ENCODE measurements at regions not wholly inside any gene's neighbourhood (a gene's known extent, or its start where the extent isn't known, plus 50 kb on each side); places are given as distances from the start of the nearest gene placed in this dataset.

DNA sequence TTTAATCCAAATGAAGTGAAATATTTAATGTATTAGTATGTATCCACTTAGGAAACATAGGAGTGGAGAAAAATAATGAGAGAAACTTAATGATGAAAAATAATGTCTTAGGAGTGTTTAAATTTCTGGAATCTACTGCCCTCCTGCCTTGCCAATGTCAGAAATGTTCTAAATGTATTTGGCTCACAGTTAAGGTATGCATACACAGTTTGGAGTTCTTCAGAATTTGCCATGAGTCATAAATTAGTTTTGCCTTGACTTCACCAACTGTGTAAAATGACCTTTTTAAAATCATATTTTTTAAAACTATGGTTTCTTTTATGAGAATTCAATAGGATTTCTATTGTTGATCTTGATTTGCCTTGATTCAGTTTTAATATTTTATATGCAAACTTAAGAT lies 191.7 kb upstream of the HSF2 start:
- no peak overlapping the region for H3K4me3 ChIP-seq (ENCODE audit: low read depth, low read length)
- TF ChIP-seq, protein P1, sequence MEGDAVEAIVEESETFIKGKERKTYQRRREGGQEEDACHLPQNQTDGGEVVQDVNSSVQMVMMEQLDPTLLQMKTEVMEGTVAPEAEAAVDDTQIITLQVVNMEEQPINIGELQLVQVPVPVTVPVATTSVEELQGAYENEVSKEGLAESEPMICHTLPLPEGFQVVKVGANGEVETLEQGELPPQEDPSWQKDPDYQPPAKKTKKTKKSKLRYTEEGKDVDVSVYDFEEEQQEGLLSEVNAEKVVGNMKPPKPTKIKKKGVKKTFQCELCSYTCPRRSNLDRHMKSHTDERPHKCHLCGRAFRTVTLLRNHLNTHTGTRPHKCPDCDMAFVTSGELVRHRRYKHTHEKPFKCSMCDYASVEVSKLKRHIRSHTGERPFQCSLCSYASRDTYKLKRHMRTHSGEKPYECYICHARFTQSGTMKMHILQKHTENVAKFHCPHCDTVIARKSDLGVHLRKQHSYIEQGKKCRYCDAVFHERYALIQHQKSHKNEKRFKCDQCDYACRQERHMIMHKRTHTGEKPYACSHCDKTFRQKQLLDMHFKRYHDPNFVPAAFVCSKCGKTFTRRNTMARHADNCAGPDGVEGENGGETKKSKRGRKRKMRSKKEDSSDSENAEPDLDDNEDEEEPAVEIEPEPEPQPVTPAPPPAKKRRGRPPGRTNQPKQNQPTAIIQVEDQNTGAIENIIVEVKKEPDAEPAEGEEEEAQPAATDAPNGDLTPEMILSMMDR (conservative IDR thresholded peaks at IDR 0.05; ENCODE audit: low read depth, low read length), result no peak
- DNase-seq (ENCODE audit: low read depth), result peak; percentile 44

DNA sequence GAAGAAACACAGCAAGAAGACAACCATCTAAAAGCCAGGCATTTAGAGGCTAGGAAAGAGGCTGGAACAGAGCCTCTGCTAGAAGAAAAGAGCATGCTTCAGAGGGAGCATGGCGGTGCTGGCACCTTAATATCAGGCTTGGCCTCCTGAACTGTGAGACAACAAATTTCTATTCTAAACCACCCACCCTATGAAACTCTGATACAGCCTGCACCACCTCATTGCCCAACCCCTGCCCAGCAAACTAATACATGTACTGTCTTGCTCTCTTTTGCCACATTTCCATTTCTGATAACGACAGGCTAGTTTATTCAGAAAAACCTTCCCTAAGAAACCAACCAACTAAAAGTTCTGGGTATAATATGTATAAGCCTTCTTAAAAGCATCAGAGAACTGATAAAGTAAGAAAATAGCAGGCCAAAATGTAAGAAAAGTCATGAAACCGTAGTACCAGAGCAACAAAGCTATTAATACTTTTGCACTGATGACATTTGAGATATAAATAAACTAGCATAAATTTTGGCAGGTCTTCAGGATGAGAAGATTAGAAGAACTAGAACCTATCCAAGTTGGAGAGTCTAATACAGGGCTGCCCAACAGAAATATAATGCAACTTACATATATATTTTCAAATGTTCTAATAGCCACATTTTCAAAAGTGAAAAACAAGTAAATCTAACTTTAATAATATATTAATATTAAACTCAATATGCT lies 184.7 kb upstream of the HSF2 start:
- no peak for DNase-seq (ENCODE audit: low read depth)
- TF ChIP-seq, protein P1 (conservative IDR thresholded peaks at IDR 0.05; ENCODE audit: low read depth, low read length), result no peak
- no peak overlapping the region for H3K4me3 ChIP-seq (ENCODE audit: low read depth, low read length)

DNA sequence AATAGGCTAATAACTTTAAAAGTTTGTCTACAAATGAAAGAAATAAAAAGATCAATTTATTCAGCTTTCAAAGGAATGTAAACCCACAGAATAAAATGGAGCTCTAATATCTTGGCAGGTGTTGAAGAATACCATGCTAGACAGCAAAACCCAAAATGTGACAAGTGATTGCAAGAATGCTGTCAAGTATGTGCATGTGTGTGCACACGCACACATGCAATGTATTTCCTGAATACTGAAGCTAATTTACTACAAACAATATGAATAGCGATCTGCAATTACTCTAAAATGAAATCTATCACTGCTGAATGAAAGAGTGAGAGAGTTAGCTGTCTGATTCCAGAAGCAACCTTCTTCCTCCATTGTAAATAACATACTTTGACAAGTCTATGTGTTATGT lies 179.2 kb upstream of the HSF2 start:
- TF ChIP-seq, protein P1 (conservative IDR thresholded peaks at IDR 0.05; ENCODE audit: low read depth, low read length), result no peak

DNA sequence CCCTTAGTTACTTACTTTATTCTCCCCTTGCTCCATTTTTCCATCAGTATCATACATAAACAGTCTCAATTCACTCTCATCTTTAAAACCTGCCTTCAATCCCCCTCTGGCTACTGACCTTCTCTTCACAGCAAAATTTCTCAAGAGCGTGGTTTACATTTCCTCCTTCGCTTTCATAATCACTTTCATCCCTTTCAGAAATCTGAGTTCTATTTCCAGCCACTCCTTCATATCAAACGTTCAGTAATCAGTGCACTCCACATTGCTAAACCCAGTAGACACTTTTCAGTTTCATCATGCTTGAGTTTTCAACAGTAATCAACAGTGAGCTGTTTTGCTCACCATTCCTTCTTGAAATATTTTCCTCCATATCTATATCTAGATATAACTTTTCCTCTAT lies 176.7 kb upstream of the HSF2 start:
- no peak overlapping the region for H3K4me3 ChIP-seq (ENCODE audit: low read depth, low read length)
- DNase-seq (ENCODE audit: low read depth), result peak; percentile 12
- TF ChIP-seq, protein P1 (conservative IDR thresholded peaks at IDR 0.05; ENCODE audit: low read depth, low read length), result no peak

More for the DNA sequence above, 179.2 kb upstream of the HSF2 start:
- DNase-seq (ENCODE audit: low read depth), result no peak
- H3K4me3 ChIP-seq (ENCODE audit: low read depth, low read length), result no peak overlapping the region

DNA sequence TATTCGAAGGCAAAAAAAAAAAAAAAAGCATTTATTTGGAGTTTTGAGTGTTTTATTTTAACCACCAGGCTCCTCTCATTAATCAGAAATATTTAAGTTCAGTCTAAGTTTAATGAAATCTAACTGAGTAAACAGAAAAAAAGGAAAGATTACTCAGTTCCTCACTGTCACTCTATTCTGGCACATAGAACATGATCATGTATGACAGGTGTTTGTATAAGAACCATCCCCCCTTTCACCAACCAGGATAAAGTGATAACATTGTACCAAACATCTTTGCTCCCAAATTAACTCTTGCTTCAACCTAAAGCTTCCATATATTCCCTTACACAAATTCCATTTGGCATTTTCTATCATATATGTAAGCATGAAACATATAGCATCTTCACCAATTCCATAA lies 176.2 kb upstream of the HSF2 start:
- no peak for DNase-seq (ENCODE audit: low read depth)
- no peak overlapping the region for H3K4me3 ChIP-seq (ENCODE audit: low read depth, low read length)
- TF ChIP-seq, protein P1 (conservative IDR thresholded peaks at IDR 0.05; ENCODE audit: low read depth, low read length), result no peak

DNA sequence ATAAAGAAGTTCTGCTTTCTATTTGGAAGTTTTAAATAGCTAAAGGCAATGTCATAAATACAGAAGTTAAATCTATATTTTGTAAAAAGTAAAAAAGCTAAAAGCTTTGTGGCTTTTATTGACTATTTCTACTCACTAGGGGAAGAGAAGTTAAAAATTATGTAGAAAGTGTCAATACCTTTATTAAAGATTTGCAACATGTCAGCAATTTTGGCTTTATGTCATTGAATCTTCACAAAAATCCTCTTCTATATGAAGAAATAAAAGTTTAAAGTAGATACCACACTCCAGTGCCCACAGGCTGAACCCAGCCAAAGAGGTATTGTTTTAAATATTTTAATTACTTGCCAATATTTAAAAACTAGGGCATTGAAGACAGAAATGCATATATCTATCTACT lies 160.6 kb upstream of the HSF2 start:
- no peak for DNase-seq (ENCODE audit: low read depth)
- TF ChIP-seq, protein P1 (conservative IDR thresholded peaks at IDR 0.05; ENCODE audit: low read depth, low read length), result no peak
- H3K4me3 ChIP-seq (ENCODE audit: low read depth, low read length), result no peak overlapping the region

Measured in choroid plexus epithelial cell (primary cell).